HG03442 (cell line): ENCODE measurements at regions not wholly inside any gene's neighbourhood (a gene's known extent, or its start where the extent isn't known, plus 50 kb on each side); places are given as distances from the start of the nearest gene placed in this dataset.

Experiments
- ATAC-seq: cut with Tn5 transposase; IDR thresholded peaks from one replicate; pipeline ENCODE4 v1.9.1; 2021; ENCODE audit warnings: mild to moderate bottlenecking, moderate library complexity; ENCODE audit not compliant: unreplicated experiment

GRCh38 chr20:60310560-60311349, 352.5 kb downstream of the CDH26 start:
- ATAC-seq: no peak

GRCh38 chr20:60313191-60313590, 355.0 kb downstream of the CDH26 start:
- no peak for ATAC-seq

GRCh38 chr20:60313614-60314013, 355.4 kb downstream of the CDH26 start:
- no peak for ATAC-seq

- no peak for ATAC-seq
These were observed 356.5 kb downstream of the CDH26 start for GRCh38 chr20:60314727-60315126.

GRCh38 chr20:60316476-60317158, 358.4 kb downstream of the CDH26 start:
- no peak for ATAC-seq

GRCh38 chr20:60317401-60317800, 359.2 kb downstream of the CDH26 start:
- ATAC-seq: no peak

- no peak for ATAC-seq
These were observed 363.4 kb downstream of the CDH26 start for GRCh38 chr20:60321601-60322000.

GRCh38 chr20:60326821-60327220, 368.6 kb downstream of the CDH26 start:
- ATAC-seq: no peak

- ATAC-seq: no peak
These were observed 369.9 kb downstream of the CDH26 start for GRCh38 chr20:60327971-60328660.

GRCh38 chr20:60330461-60330860, 372.2 kb downstream of the CDH26 start:
- no peak for ATAC-seq

GRCh38 chr20:60331688-60332300, 373.6 kb downstream of the CDH26 start:
- no peak for ATAC-seq

- no peak for ATAC-seq
These were observed 374.3 kb downstream of the CDH26 start for GRCh38 chr20:60332523-60332922.

GRCh38 chr20:60334911-60335310, 376.7 kb downstream of the CDH26 start:
- no peak for ATAC-seq

- ATAC-seq: no peak
These were observed 380.3 kb downstream of the CDH26 start for GRCh38 chr20:60338556-60338955.

- ATAC-seq: no peak
These were observed 381.5 kb downstream of the CDH26 start for GRCh38 chr20:60339738-60340137.

- no peak for ATAC-seq
These were observed 382.0 kb downstream of the CDH26 start for GRCh38 chr20:60340232-60340631.

- no peak for ATAC-seq
These were observed 382.8 kb downstream of the CDH26 start for GRCh38 chr20:60341062-60341461.

GRCh38 chr20:60345106-60345505, 386.9 kb downstream of the CDH26 start:
- ATAC-seq: no peak

- no peak for ATAC-seq
These were observed 391.2 kb downstream of the CDH26 start for GRCh38 chr20:60349418-60349817.

GRCh38 chr20:60352017-60352416, 393.8 kb downstream of the CDH26 start:
- no peak for ATAC-seq

GRCh38 chr20:60352596-60352995, 394.4 kb downstream of the CDH26 start:
- no peak for ATAC-seq
